ENCODE measurements at regions not wholly inside any gene's neighbourhood (a gene's known extent, or its start where the extent isn't known, plus 50 kb on each side); places are given as distances from the start of the nearest gene placed in this dataset.

DNA sequence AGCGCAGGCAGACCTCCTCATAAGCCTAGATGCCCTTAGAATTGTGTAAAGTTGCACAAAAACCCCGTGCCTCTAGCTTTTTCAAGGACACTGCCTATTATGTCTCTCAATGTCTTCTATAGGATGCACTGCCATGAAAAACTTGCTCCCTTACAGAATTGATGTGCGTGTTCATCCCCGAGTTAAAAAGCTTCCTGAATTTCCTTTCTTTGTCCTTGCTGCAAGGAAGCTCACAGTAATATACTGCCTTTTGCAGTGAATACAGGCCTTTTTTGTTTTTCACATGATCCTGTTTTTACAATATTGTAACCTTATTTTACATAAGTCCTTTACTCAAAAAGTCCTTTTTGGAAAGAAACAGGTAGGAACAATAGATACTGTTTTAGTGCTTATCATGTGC is 193.0 kb downstream of the TTLL7 start:
- TF ChIP-seq CTCF (IDR thresholded peaks at IDR 0.05) (no peak), EZH2 (IDR thresholded peaks at IDR 0.05) (no peak)
